Left lobe of liver (tissue), 2 donors: ENCODE measurements at regions not wholly inside any gene's neighbourhood (a gene's known extent, or its start where the extent isn't known, plus 50 kb on each side); places are given as distances from the start of the nearest gene placed in this dataset.
A peak's percentile ranks its signal among the peaks of the same experiment; 100 is the strongest.

Source experiments
- ATAC-seq: fragments of 200-7000 bp; cut with Tn5 transposase; one replicate; pipeline ENCODE4 v1.9.1; 2020; ENCODE audit warnings: mild to moderate bottlenecking, moderate library complexity
- DNase-seq: peaks from one replicate; pipeline ENCODE4 v3.0.0-alpha.2; 2020; ENCODE audit warnings: low spot score
- donor health status: DM: no; HTN: no; CAD: no; lungs with moderate emphysema.
- donor health status: DM: no; HTN: yes; CAD: no.

GRCh38 chr15:37774961-37775360 lies 159.5 kb upstream of the TMCO5A start:
- DNase-seq (no peak), ATAC-seq (peak; percentile 39)

- ATAC-seq: peak; percentile 95
Measured at GRCh38 chr15:37777006-37777405, 157.4 kb upstream of the TMCO5A start.

GRCh38 chr15:37783290-37783689 lies 151.2 kb upstream of the TMCO5A start:
- DNase-seq (no peak), ATAC-seq (no peak)

More at GRCh38 chr15:37777006-37777405, 157.4 kb upstream of the TMCO5A start:
- peak; percentile 72 for DNase-seq

GRCh38 chr15:37788330-37788729 lies 146.1 kb upstream of the TMCO5A start:
- no peak for DNase-seq
- ATAC-seq: peak; percentile 49

GRCh38 chr15:37788767-37789396 lies 145.6 kb upstream of the TMCO5A start:
- DNase-seq (no peak), ATAC-seq (peak; percentile 88)

- ATAC-seq: no peak
Measured at GRCh38 chr15:37789397-37789786, 145.0 kb upstream of the TMCO5A start.

GRCh38 chr15:37789881-37790280 lies 144.6 kb upstream of the TMCO5A start:
- ATAC-seq (no peak), DNase-seq (no peak)

More at GRCh38 chr15:37789397-37789786, 145.0 kb upstream of the TMCO5A start:
- no peak for DNase-seq

- ATAC-seq: no peak
- no peak for DNase-seq
Measured at GRCh38 chr15:37791693-37792092, 142.7 kb upstream of the TMCO5A start.

- DNase-seq (no peak), ATAC-seq (no peak)
Measured at GRCh38 chr15:37792351-37792750, 142.1 kb upstream of the TMCO5A start.

GRCh38 chr15:37793851-37794250 lies 140.6 kb upstream of the TMCO5A start:
- DNase-seq: no peak
- ATAC-seq: peak; percentile 82

GRCh38 chr15:37794947-37795346 lies 139.5 kb upstream of the TMCO5A start:
- ATAC-seq: no peak
- DNase-seq: no peak

GRCh38 chr15:37801529-37801928 lies 132.9 kb upstream of the TMCO5A start:
- no peak for DNase-seq
- ATAC-seq: no peak

GRCh38 chr15:37806808-37807207 lies 127.6 kb upstream of the TMCO5A start:
- DNase-seq (no peak), ATAC-seq (no peak)

- DNase-seq (no peak), ATAC-seq (no peak)
Measured at GRCh38 chr15:37810381-37810780, 124.1 kb upstream of the TMCO5A start.

- DNase-seq: no peak
Measured at GRCh38 chr15:37813306-37813705, 121.1 kb upstream of the TMCO5A start.

GRCh38 chr15:37814847-37815515 lies 119.5 kb upstream of the TMCO5A start:
- peak; percentile 47 for ATAC-seq
- no peak for DNase-seq

More at GRCh38 chr15:37813306-37813705, 121.1 kb upstream of the TMCO5A start:
- ATAC-seq: no peak

- ATAC-seq (no peak), DNase-seq (no peak)
Measured at GRCh38 chr15:37818152-37818677, 116.2 kb upstream of the TMCO5A start.

- no peak for ATAC-seq
Measured at GRCh38 chr15:37819191-37819590, 115.2 kb upstream of the TMCO5A start.

GRCh38 chr15:37820380-37821128 lies 113.9 kb upstream of the TMCO5A start:
- ATAC-seq (no peak), DNase-seq (no peak)

More at GRCh38 chr15:37819191-37819590, 115.2 kb upstream of the TMCO5A start:
- DNase-seq: no peak

GRCh38 chr15:37823601-37824275 lies 110.7 kb upstream of the TMCO5A start:
- ATAC-seq: no peak
- DNase-seq: no peak
